GM18520 (cell line): ENCODE measurements at regions not wholly inside any gene's neighbourhood (a gene's known extent, or its start where the extent isn't known, plus 50 kb on each side); places are given as distances from the start of the nearest gene placed in this dataset.

Source experiments
- ATAC-seq: cut with Tn5 transposase; IDR thresholded peaks from one replicate; pipeline ENCODE4 v1.9.1; 2021; ENCODE audit not compliant: unreplicated experiment

- ATAC-seq, result no peak
Observed at GRCh38 chr7:114755856-114756255, 166.0 kb upstream of the MDFIC start.

GRCh38 chr7:114758661-114759227, 163.2 kb upstream of the MDFIC start:
- ATAC-seq, result no peak

DNA sequence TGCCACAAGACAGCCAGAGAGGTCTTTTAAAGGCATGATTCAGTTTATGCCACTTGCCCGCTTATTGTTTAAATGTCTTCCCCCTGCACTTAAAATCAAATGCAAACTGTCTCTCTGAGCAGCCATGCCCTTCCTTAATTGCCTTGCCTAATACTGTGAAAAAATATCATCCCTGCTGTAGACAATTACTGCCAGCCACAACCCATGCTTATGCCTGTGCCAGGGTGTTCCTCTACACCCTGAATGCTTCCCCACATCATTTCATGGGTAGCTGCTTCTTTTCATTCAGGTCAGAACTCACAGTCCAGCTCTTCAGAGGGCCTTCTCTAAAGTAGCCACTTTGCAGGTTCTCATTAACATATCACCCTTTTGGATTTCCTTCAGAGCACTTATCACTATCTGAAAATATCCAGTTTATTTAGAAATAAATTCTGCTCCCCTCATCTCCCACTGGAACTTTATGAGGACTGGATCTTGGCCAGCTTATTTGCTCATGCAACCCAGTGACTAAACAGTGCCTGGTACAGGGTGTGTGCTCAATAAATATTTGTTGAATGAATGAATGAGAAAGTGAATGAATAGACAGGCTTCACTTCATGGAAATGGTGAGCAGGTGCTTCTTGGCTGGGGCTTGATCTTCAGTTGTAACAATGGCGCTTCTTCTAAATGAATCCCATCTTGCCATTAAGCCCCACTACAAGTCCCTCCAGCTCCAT, 162.4 kb upstream of the MDFIC start:
- no peak for ATAC-seq

- no peak for ATAC-seq
Observed at GRCh38 chr7:114760477-114760876, 161.4 kb upstream of the MDFIC start.

DNA sequence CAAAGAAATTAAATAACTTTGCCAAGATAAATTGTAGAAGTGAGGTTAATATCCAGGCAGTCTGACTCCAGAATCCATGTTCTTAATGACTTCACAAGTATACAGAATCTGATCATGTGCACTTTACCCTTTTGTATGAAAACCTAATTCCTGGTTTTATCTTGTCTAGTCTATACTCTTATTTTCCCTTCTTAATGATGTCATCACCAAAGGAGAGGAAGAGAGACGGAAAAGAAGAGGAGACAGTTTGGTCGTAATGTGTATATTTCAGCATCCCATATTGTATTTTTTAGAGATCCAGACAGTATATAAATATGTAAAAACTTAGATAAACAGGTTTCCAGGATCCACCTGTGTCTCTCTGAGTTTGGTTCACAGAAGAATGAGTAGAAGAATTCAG, 159.9 kb upstream of the MDFIC start:
- ATAC-seq, result no peak

GRCh38 chr7:114765331-114766040, 156.4 kb upstream of the MDFIC start:
- ATAC-seq, result no peak

DNA sequence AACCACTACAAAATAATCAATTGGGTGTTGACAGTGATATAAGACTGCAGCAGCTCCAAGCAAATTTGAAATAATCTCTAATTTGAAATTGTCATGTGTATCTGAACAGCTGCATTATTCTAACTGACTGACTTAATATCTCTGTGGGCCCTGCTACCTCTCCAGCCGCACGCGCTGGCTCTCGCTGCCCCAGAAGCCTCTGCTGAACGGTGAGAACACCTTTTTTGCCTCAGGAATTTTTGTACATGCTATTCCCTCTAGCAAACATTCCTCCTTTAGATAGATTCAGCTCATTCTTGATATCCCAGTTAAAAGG, 155.9 kb upstream of the MDFIC start:
- no peak for ATAC-seq

- ATAC-seq, result no peak
Observed at GRCh38 chr7:114777288-114777687, 144.6 kb upstream of the MDFIC start.

GRCh38 chr7:114783508-114783907, 138.4 kb upstream of the MDFIC start:
- ATAC-seq, result no peak

GRCh38 chr7:114784177-114784576, 137.7 kb upstream of the MDFIC start:
- ATAC-seq, result no peak

DNA sequence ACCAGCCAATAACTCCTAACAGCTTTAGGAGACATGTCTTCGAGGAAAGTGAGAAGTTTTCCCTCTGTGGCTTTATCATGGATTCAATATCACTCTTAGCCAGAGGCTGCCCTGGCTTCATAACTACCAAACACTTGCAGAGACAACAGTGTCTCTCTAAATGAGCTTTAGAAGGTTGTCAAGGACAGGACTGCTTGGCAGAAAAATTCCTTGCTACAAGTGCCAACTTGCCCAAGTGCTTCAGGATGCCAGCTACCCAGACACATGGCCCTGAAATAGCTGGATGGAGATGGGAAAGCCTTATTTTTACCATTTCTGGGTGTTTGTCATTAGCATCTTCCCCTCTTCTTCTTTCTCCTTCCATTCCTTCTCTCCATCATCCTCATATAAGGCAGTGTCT, 137.1 kb upstream of the MDFIC start:
- no peak for ATAC-seq

GRCh38 chr7:114785496-114785895, 136.4 kb upstream of the MDFIC start:
- ATAC-seq, result no peak

GRCh38 chr7:114786455-114786854, 135.4 kb upstream of the MDFIC start:
- no peak for ATAC-seq

- ATAC-seq, result no peak
Observed at GRCh38 chr7:114787556-114787955, 134.3 kb upstream of the MDFIC start.

- no peak for ATAC-seq
Observed at GRCh38 chr7:114788706-114789105, 133.2 kb upstream of the MDFIC start.

- ATAC-seq, result no peak
Observed at GRCh38 chr7:114789161-114789560, 132.7 kb upstream of the MDFIC start.

GRCh38 chr7:114789871-114790311, 132.0 kb upstream of the MDFIC start:
- ATAC-seq, result no peak

DNA sequence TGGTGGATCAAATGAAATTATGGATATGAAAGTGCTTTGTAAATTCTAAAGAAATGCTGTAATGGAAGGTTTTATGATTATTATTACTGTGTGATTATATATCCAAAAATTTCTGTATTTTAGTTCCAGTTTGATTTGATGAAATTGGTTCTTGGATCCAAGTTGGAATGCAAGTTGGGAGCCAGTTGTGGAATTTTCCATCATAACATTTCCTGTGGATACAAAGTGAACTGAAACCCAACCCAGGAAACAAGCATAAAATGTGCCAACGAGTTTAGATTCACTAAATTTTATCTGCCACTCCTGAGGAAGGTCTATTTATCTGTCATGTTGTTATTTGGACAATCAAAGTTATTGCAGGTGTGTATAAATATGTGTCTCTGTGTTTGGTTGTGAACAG, 131.4 kb upstream of the MDFIC start:
- no peak for ATAC-seq

DNA sequence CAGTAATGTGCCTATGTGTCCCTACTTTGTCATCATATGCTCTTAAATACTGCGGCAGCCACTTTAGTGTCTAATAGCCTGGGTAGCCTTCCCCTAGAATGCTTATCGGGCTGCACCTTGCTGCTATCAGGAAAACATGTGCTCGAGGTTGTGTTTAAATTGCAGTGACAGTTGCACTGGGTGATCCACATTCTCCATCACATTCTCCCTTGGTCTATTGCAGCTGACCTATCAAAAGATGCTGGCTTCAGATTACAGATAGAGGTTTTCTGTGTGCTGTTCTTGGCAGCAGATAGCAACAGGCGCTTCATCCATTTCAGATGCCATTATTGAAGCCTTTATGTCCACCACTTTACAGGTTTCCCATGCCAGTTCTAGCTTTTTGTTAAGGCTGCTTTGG, 130.1 kb upstream of the MDFIC start:
- no peak for ATAC-seq

- no peak for ATAC-seq
Observed at GRCh38 chr7:114793155-114793845, 128.6 kb upstream of the MDFIC start.

DNA sequence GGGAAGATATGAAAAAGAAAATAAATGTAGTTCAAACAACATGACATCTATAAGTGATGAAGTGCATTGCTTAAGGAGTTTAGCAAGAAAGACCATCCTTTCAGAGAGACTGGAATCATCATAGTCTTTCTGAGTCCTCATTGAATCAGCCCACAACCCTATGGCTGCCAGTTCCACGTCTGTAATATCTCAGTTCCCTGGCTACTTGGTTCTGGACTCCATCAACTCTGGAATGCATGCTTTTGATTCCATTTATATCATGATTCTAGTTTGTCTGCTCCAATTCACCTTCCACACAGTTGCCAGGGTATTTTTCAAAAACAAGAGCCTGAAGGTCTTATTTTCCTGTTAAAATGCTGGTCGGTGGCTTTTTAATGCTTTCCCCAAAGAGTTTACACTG, 126.4 kb upstream of the MDFIC start:
- ATAC-seq, result no peak

DNA sequence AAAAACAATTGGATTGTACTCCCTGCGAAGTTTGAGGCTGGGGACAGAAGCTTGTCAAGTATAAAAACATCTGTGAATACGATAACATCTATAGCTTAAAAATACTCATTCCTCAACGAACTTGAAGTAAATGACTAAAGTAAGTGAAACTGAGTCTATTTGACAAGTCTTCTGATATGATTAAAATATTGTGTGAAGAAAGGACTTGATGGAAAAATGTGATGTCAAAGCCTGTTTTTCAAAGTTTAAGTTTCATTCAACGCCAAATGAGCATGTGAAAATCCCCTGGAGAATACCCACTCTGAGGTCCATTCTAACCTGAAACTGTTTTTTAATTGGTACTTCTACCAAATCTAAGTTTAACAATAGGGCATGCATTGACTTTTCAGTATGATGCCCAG, 122.3 kb upstream of the MDFIC start:
- no peak for ATAC-seq
